Fibroblast of lung (primary cell): ENCODE measurements at regions not wholly inside any gene's neighbourhood (a gene's known extent, or its start where the extent isn't known, plus 50 kb on each side); places are given as distances from the start of the nearest gene placed in this dataset.

Experiments used
- EZH2 ChIP-seq: IDR thresholded peaks from 2 replicates; pipeline ENCODE4 v1.5.1; 2012; ENCODE audit warnings: low read length, control low read depth, mild to moderate bottlenecking; ENCODE audit errors: missing control alignments
- TF ChIP-seq, protein P1 (sequence below), 2 donors: IDR thresholded peaks in 1 of 2; conservative IDR thresholded peaks in 1 of 2; 1 replicate in 1 of 2; 2 replicates in 1 of 2; pipeline ENCODE4 v1.5.1; 2011 to 2012; ENCODE audit warnings: low read length in 2 of 2, control low read depth in 1 of 2, inconsistent platforms in 1 of 2, low read depth in 1 of 2, mild to moderate bottlenecking in 1 of 2

DNA sequence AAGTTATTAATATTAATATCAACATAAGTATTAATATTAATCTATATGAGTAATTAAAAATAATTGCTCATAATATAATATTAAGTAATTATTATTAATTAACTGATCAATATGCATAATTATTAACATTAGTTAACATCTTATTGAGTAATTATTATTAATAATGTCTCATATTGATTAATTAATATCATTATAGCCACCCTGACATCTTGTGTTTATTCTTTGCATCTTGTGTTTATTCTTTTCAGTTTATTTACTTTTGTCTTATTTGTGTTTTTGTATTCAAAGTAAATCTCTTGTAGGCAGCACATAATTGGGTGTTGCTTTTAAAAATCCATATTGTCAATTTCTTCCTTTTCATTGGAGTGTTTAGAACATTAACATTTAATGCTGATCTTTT, 56.6 kb downstream of the MYEOV start:
- TF ChIP-seq, protein P1, sequence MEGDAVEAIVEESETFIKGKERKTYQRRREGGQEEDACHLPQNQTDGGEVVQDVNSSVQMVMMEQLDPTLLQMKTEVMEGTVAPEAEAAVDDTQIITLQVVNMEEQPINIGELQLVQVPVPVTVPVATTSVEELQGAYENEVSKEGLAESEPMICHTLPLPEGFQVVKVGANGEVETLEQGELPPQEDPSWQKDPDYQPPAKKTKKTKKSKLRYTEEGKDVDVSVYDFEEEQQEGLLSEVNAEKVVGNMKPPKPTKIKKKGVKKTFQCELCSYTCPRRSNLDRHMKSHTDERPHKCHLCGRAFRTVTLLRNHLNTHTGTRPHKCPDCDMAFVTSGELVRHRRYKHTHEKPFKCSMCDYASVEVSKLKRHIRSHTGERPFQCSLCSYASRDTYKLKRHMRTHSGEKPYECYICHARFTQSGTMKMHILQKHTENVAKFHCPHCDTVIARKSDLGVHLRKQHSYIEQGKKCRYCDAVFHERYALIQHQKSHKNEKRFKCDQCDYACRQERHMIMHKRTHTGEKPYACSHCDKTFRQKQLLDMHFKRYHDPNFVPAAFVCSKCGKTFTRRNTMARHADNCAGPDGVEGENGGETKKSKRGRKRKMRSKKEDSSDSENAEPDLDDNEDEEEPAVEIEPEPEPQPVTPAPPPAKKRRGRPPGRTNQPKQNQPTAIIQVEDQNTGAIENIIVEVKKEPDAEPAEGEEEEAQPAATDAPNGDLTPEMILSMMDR (conservative IDR thresholded peaks at IDR 0.05 in 1 of 2, IDR thresholded peaks at IDR 0.05 in 1 of 2; ENCODE audit: low read depth in 1 of 2, low read length in 2 of 2), result no peak
- no peak for TF ChIP-seq EZH2
